ENCODE measurements at regions not wholly inside any gene's neighbourhood (a gene's known extent, or its start where the extent isn't known, plus 50 kb on each side); places are given as distances from the start of the nearest gene placed in this dataset.
"Not testable (repeated sequence)": the region's sequence is repeated elsewhere in the genome, so short reads cannot be mapped to it uniquely, and the experiment has no call there.

DNA sequence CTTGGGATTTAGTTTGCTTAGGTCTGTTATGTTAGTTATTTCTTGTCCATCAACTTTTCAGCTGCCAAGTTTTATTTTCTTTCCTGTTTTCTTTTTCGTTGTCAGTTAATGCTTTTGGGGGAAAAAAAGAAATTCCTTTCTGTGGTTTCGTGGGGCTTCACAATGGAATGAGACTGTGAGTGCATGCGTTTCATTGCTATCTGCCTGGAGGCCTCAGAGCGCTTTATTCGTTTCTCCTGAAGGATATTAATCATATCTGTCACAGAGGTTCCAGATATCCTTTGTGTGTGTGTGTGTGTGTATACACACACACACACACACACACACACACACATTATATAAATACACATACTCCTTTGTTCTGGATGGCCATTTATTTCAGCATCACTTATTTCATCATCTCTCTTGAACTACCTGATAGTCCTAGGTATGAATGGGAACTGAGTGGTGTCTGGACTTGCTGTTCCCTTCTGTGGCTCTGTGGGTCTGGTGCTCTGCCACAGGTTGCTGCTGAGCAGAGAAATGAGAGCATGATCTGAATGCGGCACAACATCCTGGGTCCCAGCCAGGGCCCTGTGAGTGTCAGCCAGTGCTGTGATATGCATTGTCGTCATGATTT is 66.9 kb upstream of the ADORA2B start:
- H3K9me3 ChIP-seq, H3K27ac ChIP-seq, H3K36me3 ChIP-seq, H3K4me3 ChIP-seq, H3K27me3 ChIP-seq, H3K4me1 ChIP-seq, DNase-seq: not testable (repeated sequence)

DNA sequence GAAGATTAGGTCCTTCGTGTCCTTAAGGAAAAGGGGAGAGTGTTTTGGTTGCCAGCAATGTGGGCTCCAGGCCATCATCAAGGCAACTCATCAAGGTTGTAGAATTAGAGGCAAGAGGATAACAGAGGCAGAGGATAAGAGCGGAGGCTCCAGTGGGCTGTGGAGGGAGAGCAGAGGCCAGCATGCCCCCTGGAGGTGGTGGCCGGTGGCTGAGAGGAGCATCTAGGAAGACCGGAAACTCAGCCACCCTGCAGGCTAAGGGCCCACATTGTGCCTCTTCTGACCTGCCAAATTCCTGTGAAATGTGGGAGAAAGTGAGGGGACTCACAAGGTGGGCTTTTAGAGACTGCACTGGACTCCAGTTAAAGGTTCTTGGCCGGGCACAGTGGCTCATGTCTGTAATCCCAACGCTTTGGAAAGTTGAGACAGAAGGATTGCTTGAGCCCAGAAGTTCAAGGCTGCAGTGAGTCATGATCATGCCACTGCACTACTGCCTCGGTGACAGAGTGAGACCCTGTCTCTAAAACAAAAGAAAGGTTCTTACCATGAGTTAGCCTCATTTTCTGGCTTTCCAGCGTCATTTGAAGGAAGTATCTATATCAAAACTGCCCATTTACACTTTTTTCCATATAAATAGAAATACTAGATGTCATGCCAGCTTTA is 62.7 kb upstream of the ADORA2B start:
- no peaks in the 10 kb centered on the region for H3K27me3 ChIP-seq
- no peak overlapping the region for H3K27ac ChIP-seq
- no peaks in the 10 kb centered on the region for H3K4me1 ChIP-seq
- no peaks in the 10 kb centered on the region for H3K36me3 ChIP-seq
- no peak for DNase-seq
- H3K4me3 ChIP-seq: no peak overlapping the region
- no peaks in the 10 kb centered on the region for H3K9me3 ChIP-seq
- no peak for TF ChIP-seq POLR2A (IDR thresholded peaks at IDR 0.05)
- TF ChIP-seq, protein P1, sequence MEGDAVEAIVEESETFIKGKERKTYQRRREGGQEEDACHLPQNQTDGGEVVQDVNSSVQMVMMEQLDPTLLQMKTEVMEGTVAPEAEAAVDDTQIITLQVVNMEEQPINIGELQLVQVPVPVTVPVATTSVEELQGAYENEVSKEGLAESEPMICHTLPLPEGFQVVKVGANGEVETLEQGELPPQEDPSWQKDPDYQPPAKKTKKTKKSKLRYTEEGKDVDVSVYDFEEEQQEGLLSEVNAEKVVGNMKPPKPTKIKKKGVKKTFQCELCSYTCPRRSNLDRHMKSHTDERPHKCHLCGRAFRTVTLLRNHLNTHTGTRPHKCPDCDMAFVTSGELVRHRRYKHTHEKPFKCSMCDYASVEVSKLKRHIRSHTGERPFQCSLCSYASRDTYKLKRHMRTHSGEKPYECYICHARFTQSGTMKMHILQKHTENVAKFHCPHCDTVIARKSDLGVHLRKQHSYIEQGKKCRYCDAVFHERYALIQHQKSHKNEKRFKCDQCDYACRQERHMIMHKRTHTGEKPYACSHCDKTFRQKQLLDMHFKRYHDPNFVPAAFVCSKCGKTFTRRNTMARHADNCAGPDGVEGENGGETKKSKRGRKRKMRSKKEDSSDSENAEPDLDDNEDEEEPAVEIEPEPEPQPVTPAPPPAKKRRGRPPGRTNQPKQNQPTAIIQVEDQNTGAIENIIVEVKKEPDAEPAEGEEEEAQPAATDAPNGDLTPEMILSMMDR (IDR thresholded peaks at IDR 0.05): no peak

DNA sequence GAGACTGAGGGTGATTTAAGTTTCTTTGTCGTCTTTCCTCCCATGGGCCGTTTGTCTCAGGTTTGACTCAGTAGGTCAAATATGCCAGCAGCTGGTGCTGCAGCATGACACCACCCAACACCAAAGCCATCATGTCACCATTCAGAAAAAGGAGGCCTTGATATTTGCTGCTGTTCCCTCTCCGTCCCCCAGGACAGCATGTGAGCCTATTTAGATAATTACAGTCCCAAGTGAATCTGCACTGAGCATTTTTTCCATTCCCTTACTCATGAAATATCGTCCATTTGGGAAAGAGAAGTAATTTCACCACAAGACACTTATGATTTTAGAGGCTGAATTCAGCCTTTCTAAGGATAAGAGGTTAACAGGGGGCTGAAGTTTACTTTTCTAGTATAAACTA is 62.2 kb upstream of the ADORA2B start:
- no peak overlapping the region for H3K27ac ChIP-seq
- H3K9me3 ChIP-seq: no peaks in the 10 kb centered on the region
- no peaks in the 10 kb centered on the region for H3K4me1 ChIP-seq
- H3K27me3 ChIP-seq: no peaks in the 10 kb centered on the region
- no peaks in the 10 kb centered on the region for H3K36me3 ChIP-seq
- no peak for DNase-seq
- no peak for TF ChIP-seq POLR2A (IDR thresholded peaks at IDR 0.05)
- no peak overlapping the region for H3K4me3 ChIP-seq

DNA sequence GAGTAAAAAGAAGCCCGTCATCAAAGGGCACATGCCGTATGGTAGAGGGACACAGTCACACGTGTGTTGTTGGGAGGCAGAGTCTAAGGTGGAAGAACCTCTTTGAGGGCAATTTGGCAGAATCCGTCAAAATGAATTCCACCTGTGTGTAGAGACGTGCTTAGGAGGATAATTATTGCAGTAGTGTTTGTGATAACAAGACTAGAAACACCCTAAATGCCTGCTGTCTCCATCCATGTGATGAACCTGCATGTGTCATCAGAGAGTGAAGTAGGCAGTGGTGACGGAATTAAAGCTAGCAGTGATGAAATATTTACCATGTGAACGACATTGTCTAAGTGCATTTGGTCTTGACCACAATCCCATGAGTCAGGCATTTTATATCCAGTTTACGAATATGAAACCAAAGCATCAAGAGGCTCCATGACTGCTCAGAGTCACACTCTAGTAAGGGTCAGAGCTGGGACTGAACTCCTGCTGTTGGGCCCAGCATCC is 61.3 kb upstream of the ADORA2B start:
- TF ChIP-seq POLR2A (IDR thresholded peaks at IDR 0.05): no peak
- TF ChIP-seq, protein P1 (IDR thresholded peaks at IDR 0.05): no peak
- Histone ChIP-seq H3K4me1 (no peaks in the 10 kb centered on the region), H3K36me3 (no peaks in the 10 kb centered on the region), H3K27ac (no peak overlapping the region), H3K27me3 (no peaks in the 10 kb centered on the region), H3K4me3 (no peak overlapping the region), H3K9me3 (no peaks in the 10 kb centered on the region)
- no peak for DNase-seq

DNA sequence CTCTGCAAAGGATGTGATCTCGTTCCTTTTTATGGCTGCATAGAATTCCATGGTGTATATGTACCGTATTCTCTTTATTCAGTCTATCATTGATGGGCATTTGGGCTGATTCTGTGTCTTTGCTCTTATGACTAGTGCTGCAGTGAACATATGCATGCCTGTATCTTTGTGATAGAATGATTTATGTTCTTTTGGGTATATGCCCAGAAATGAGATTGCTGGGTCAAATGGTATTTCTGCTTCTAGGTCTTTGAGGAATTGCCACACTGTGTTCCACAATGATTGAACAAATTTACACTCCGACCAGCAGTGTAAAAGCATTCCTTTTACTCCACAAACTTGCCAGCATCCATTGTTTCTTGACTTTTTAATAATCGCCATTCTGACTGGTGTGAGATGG is 60.2 kb upstream of the ADORA2B start:
- Histone ChIP-seq H3K9me3 (no peaks in the 10 kb centered on the region), H3K27ac (no peak overlapping the region), H3K4me3 (no peak overlapping the region), H3K4me1 (no peaks in the 10 kb centered on the region), H3K36me3 (no peaks in the 10 kb centered on the region), H3K27me3 (no peaks in the 10 kb centered on the region)
- no peak for DNase-seq
- no peak for TF ChIP-seq POLR2A (IDR thresholded peaks at IDR 0.05)
- TF ChIP-seq, protein P1 (IDR thresholded peaks at IDR 0.05): no peak

DNA sequence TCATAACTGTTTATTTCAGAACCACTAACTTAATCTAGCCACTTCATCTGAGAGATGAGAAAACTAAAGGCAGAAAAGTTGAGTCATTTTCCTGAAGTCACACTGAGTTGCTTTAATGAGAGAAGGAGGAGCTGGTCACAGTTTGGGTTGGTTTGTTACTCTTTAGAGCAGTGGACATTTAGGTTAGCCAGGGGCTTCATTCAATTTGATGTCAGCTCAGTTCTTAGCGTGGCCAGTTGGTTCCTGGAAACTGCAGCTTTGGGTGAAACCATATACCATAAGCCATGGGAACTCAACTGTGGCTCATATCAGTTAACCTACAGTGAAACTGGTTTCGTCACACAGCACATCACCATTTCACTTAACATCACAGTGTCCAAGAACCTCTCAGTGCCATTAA is 59.2 kb upstream of the ADORA2B start:
- Histone ChIP-seq H3K4me1 (no peaks in the 10 kb centered on the region), H3K9me3 (no peaks in the 10 kb centered on the region), H3K36me3 (no peaks in the 10 kb centered on the region), H3K4me3 (no peak overlapping the region), H3K27me3 (no peaks in the 10 kb centered on the region), H3K27ac (no peak overlapping the region)
- TF ChIP-seq, protein P1 (IDR thresholded peaks at IDR 0.05): no peak
- no peak for TF ChIP-seq POLR2A (IDR thresholded peaks at IDR 0.05)
- no peak for DNase-seq

All from Peyer's patch (tissue), 4 donors.